ENCODE measurements at regions not wholly inside any gene's neighbourhood (a gene's known extent, or its start where the extent isn't known, plus 50 kb on each side); places are given as distances from the start of the nearest gene placed in this dataset.

DNA sequence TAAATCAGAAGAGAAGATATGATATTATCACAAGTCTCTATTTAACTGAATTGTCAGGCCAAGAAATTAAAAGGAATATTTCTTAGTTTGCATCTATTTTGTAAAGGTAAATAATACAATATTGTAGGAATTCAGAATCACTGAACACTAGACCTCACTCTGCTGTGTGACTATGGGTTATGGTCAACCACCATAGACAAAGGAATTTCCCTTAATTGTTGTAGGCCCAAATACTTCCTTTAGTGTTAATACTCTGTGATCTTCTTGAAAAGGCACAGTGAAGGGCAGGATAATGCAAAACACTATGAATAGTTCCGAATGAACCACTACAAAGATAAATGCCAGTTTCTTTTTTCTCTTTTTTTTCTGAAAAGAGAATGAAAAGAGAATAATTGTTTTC is 162.3 kb downstream of the TUSC7 start:
- no peaks in the 10 kb centered on the region for H4K20me1 ChIP-seq (ENCODE audit: insufficient read depth, low read length)
- no peak overlapping the region for H3K4me3 ChIP-seq (ENCODE audit: low read depth in 1 of 2, low read length in 2 of 2)
- H3K9me3 ChIP-seq (ENCODE audit: insufficient read depth, low read length, severe bottlenecking), result no peaks in the 10 kb centered on the region
- H3K27ac ChIP-seq (ENCODE audit: low read length), result no peak overlapping the region
- no peak overlapping the region for H3K4me2 ChIP-seq (ENCODE audit: insufficient read depth, low read length)
- H2AFZ ChIP-seq (ENCODE audit: low read depth, low read length), result no peak overlapping the region
- H3K4me1 ChIP-seq (ENCODE audit: insufficient read depth, low read length), result no peaks in the 10 kb centered on the region
- ATAC-seq (ENCODE audit: insufficient read depth, low read depth), result no peak
- no peak for DNase-seq
- TF ChIP-seq, protein P1, sequence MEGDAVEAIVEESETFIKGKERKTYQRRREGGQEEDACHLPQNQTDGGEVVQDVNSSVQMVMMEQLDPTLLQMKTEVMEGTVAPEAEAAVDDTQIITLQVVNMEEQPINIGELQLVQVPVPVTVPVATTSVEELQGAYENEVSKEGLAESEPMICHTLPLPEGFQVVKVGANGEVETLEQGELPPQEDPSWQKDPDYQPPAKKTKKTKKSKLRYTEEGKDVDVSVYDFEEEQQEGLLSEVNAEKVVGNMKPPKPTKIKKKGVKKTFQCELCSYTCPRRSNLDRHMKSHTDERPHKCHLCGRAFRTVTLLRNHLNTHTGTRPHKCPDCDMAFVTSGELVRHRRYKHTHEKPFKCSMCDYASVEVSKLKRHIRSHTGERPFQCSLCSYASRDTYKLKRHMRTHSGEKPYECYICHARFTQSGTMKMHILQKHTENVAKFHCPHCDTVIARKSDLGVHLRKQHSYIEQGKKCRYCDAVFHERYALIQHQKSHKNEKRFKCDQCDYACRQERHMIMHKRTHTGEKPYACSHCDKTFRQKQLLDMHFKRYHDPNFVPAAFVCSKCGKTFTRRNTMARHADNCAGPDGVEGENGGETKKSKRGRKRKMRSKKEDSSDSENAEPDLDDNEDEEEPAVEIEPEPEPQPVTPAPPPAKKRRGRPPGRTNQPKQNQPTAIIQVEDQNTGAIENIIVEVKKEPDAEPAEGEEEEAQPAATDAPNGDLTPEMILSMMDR (IDR thresholded peaks at IDR 0.05; ENCODE audit: borderline replicate concordance, extremely low read depth, low read length, poor library complexity, severe bottlenecking), result no peak
- no peak for TF ChIP-seq EZH2 (IDR thresholded peaks at IDR 0.05; ENCODE audit: borderline replicate concordance, low read depth, low read length, severe bottlenecking)
- no peaks in the 10 kb centered on the region for H3K79me2 ChIP-seq (ENCODE audit: insufficient read depth, low read length)
- H3K9ac ChIP-seq (ENCODE audit: low read depth, low read length), result no peak overlapping the region
- no peaks in the 10 kb centered on the region for H3K27me3 ChIP-seq (ENCODE audit: insufficient read depth, low read length, poor library complexity)
- H3K36me3 ChIP-seq (ENCODE audit: insufficient read depth, low read length), result no peaks in the 10 kb centered on the region

DNA sequence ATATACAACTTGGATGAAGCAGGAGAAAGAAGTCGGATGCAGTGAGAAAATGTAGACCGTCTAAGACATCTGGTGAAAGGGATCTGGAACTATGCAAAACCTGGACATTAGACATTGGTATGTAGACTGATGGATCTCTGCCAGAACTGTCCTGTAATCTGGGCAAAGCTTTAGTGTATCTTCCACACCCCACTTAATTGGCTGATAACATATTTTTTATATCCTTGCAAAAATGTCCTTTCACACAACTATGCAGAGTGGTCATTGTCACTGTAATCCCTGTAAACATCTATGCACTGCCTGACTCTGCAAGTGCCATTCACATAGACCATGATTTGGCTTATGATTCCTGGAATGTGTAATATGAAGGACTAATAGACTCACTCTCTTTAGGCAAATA is 163.1 kb downstream of the TUSC7 start:
- ATAC-seq (ENCODE audit: insufficient read depth, low read depth) (no peak), DNase-seq (no peak)
- Histone ChIP-seq H3K9ac (ENCODE audit: low read depth, low read length) (no peak overlapping the region), H2AFZ (ENCODE audit: low read depth, low read length) (no peak overlapping the region), H3K4me3 (ENCODE audit: low read depth in 1 of 2, low read length in 2 of 2) (no peak overlapping the region), H3K4me1 (ENCODE audit: insufficient read depth, low read length) (no peaks in the 10 kb centered on the region), H3K9me3 (ENCODE audit: insufficient read depth, low read length, severe bottlenecking) (no peaks in the 10 kb centered on the region), H3K79me2 (ENCODE audit: insufficient read depth, low read length) (no peaks in the 10 kb centered on the region), H3K36me3 (ENCODE audit: insufficient read depth, low read length) (no peaks in the 10 kb centered on the region), H4K20me1 (ENCODE audit: insufficient read depth, low read length) (no peaks in the 10 kb centered on the region), H3K27ac (ENCODE audit: low read length) (no peak overlapping the region), H3K4me2 (ENCODE audit: insufficient read depth, low read length) (no peak overlapping the region), H3K27me3 (ENCODE audit: insufficient read depth, low read length, poor library complexity) (no peaks in the 10 kb centered on the region)
- TF ChIP-seq EZH2 (IDR thresholded peaks at IDR 0.05; ENCODE audit: borderline replicate concordance, low read depth, low read length, severe bottlenecking), result no peak

DNA sequence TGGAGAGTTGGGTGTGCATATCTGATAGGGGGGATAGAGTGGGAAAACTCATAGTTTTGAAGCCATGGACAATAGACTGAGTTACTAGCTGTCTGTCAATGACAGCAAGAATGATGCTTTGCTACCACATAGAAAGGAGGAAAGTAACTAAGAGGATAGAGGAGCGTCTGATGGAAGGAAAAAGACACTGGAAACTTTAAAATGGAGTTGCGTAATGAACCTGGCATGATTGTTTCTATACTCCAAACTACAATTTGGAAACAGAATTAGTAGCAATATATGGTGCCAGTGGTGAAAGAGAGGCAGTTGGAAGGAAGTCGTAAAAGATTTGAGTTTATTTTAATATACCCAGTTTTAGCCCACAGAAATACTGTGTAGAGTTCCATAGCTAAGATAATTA is 163.6 kb downstream of the TUSC7 start:
- H3K9me3 ChIP-seq (ENCODE audit: insufficient read depth, low read length, severe bottlenecking), result no peaks in the 10 kb centered on the region
- ATAC-seq (ENCODE audit: insufficient read depth, low read depth), result no peak
- no peaks in the 10 kb centered on the region for H3K27me3 ChIP-seq (ENCODE audit: insufficient read depth, low read length, poor library complexity)
- no peak overlapping the region for H3K4me3 ChIP-seq (ENCODE audit: low read depth in 1 of 2, low read length in 2 of 2)
- H3K4me1 ChIP-seq (ENCODE audit: insufficient read depth, low read length), result no peaks in the 10 kb centered on the region
- no peak for DNase-seq
- no peaks in the 10 kb centered on the region for H4K20me1 ChIP-seq (ENCODE audit: insufficient read depth, low read length)
- H3K9ac ChIP-seq (ENCODE audit: low read depth, low read length), result no peak overlapping the region
- no peaks in the 10 kb centered on the region for H3K36me3 ChIP-seq (ENCODE audit: insufficient read depth, low read length)
- H3K27ac ChIP-seq (ENCODE audit: low read length), result no peak overlapping the region
- no peaks in the 10 kb centered on the region for H3K79me2 ChIP-seq (ENCODE audit: insufficient read depth, low read length)
- no peak for TF ChIP-seq EZH2 (IDR thresholded peaks at IDR 0.05; ENCODE audit: borderline replicate concordance, low read depth, low read length, severe bottlenecking)
- TF ChIP-seq, protein P1 (IDR thresholded peaks at IDR 0.05; ENCODE audit: borderline replicate concordance, extremely low read depth, low read length, poor library complexity, severe bottlenecking), result no peak
- no peak overlapping the region for H3K4me2 ChIP-seq (ENCODE audit: insufficient read depth, low read length)
- no peak overlapping the region for H2AFZ ChIP-seq (ENCODE audit: low read depth, low read length)

DNA sequence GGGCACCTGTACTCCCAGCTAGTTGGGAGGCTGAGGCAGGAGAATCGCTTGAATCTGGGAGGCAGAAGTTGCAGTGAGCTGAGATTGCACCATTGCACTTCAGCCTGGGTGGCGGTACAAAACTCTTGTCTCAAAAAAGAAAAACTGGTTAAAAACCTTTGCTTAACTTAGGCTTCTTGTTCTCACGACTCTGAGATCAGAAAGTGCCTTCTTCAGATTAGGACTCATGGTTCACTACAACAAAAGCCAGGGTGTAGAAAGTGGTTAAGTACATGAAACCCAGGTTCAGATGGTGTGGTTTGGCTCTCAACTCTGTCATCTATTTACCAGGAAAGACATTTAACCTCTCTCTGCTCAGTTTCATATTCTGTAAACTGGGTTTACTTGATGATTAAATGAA is 168.4 kb downstream of the TUSC7 start:
- Histone ChIP-seq H3K4me3 (ENCODE audit: low read depth in 1 of 2, low read length in 2 of 2) (no peak overlapping the region), H3K36me3 (ENCODE audit: insufficient read depth, low read length) (no peaks in the 10 kb centered on the region), H3K9me3 (ENCODE audit: insufficient read depth, low read length, severe bottlenecking) (no peaks in the 10 kb centered on the region), H2AFZ (ENCODE audit: low read depth, low read length) (no peak overlapping the region), H3K9ac (ENCODE audit: low read depth, low read length) (no peak overlapping the region), H3K27me3 (ENCODE audit: insufficient read depth, low read length, poor library complexity) (no peaks in the 10 kb centered on the region), H4K20me1 (ENCODE audit: insufficient read depth, low read length) (no peaks in the 10 kb centered on the region), H3K27ac (ENCODE audit: low read length) (no peak overlapping the region), H3K4me1 (ENCODE audit: insufficient read depth, low read length) (no peaks in the 10 kb centered on the region), H3K79me2 (ENCODE audit: insufficient read depth, low read length) (no peaks in the 10 kb centered on the region), H3K4me2 (ENCODE audit: insufficient read depth, low read length) (no peak overlapping the region)
- DNase-seq, result no peak
- no peak for ATAC-seq (ENCODE audit: insufficient read depth, low read depth)
- TF ChIP-seq EZH2 (IDR thresholded peaks at IDR 0.05; ENCODE audit: borderline replicate concordance, low read depth, low read length, severe bottlenecking), result no peak
- TF ChIP-seq, protein P1 (IDR thresholded peaks at IDR 0.05; ENCODE audit: borderline replicate concordance, extremely low read depth, low read length, poor library complexity, severe bottlenecking), result no peak
